CD4-positive, CD25-positive, alpha-beta regulatory T cell (primary cell): ENCODE measurements at regions not wholly inside any gene's neighbourhood (a gene's known extent, or its start where the extent isn't known, plus 50 kb on each side); places are given as distances from the start of the nearest gene placed in this dataset.

ENCODE experiments used
- ATAC-seq, 2 donors: fragments of 150-1000 bp; cut with Tn5 transposase; one replicate each; pipeline ENCODE4 v1.10.0; 2021; ENCODE audit warnings: low read depth in 2 of 2, moderate number of reproducible peaks in 2 of 2, moderate library complexity in 1 of 2
- DNase-seq, 3 donors: peaks; one replicate each; pipeline versions ENCODE4 v3.0.0 to v3.0.0-alpha.2; 2012 to 2022; ENCODE audit warnings: mixed read lengths in 1 of 3
- H3K27ac ChIP-seq: one replicate; pipeline ENCODE4 v1.7.0; 2013; ENCODE audit warnings: mild to moderate bottlenecking, low read length; ENCODE audit not compliant: insufficient read depth, poor library complexity, severe bottlenecking
- H3K27me3 ChIP-seq: one replicate; pipeline ENCODE4 v1.7.0; 2013; ENCODE audit warnings: low read length; ENCODE audit not compliant: control insufficient read depth, insufficient read depth
- H3K36me3 ChIP-seq: one replicate; pipeline ENCODE4 v1.7.0; 2013; ENCODE audit warnings: mild to moderate bottlenecking, low read length, moderate library complexity; ENCODE audit not compliant: control insufficient read depth, insufficient read depth
- H3K4me1 ChIP-seq: 2 replicates; pipeline ENCODE4 v1.7.0; 2013; ENCODE audit warnings: mild to moderate bottlenecking, low read length; ENCODE audit not compliant: insufficient read depth, control insufficient read depth, poor library complexity, severe bottlenecking
- H3K4me3 ChIP-seq: one replicate; pipeline ENCODE4 v1.7.0; 2013; ENCODE audit warnings: low read depth, mild to moderate bottlenecking, low read length, moderate library complexity
- H3K9me3 ChIP-seq, 2 experiments: 1 replicate in 1 of 2; 2 replicates in 1 of 2; pipeline ENCODE4 v1.7.0; 2013; ENCODE audit warnings: low read length in 2 of 2, mild to moderate bottlenecking in 1 of 2, moderate library complexity in 1 of 2; ENCODE audit not compliant: control insufficient read depth in 2 of 2
- H3K27ac Mint-ChIP-seq, 3 donors: one replicate each; pipeline ENCODE4 v1.8.0; 2020 to 2022; ENCODE audit warnings: mild to moderate bottlenecking in 3 of 3, mixed read lengths in 3 of 3, moderate library complexity in 2 of 3
- H3K27me3 Mint-ChIP-seq: one replicate; pipeline ENCODE4 v1.8.0; 2022; ENCODE audit warnings: mild to moderate bottlenecking, mixed read lengths
- H3K36me3 Mint-ChIP-seq: one replicate; pipeline ENCODE4 v1.8.0; 2020; ENCODE audit warnings: mixed read lengths
- H3K4me1 Mint-ChIP-seq, 4 donors: one replicate each; pipeline ENCODE4 v1.8.0; 2020 to 2022; ENCODE audit warnings: mixed read lengths in 4 of 4, mild to moderate bottlenecking in 1 of 4
- H3K4me3 Mint-ChIP-seq, 4 donors: one replicate each; pipeline ENCODE4 v1.8.0; 2020 to 2022; ENCODE audit warnings: mild to moderate bottlenecking in 4 of 4, mixed read lengths in 4 of 4, moderate library complexity in 3 of 4
- H3K9me3 Mint-ChIP-seq, 7 donors: one replicate each; pipeline ENCODE4 v1.8.0; 2020 to 2022; ENCODE audit warnings: mixed read lengths in 7 of 7, mild to moderate bottlenecking in 3 of 7, moderate library complexity in 2 of 7

DNA sequence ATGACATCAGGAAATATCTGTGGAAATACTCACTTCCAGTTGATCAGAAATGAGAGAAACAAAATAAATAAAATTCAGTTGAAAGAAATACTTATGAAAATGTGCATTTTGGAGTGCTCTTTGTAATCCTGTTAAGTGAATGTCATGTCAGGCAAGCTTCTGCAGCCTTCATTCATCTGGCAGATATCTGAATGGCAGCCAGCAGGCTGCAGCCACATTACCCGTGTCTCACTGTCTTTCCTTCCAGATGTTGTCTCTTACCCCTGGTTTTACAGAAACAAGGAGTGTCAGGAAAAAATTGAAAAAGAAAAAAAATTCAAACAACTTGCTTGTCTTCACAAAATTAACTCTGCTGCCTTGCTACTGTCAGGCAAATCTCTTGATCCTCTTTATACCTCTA lies 445.0 kb upstream of the RIOK2 start:
- no peaks in the 10 kb centered on the region for H3K27me3 Mint-ChIP-seq
- no peaks in the 10 kb centered on the region for H3K4me1 Mint-ChIP-seq

DNA sequence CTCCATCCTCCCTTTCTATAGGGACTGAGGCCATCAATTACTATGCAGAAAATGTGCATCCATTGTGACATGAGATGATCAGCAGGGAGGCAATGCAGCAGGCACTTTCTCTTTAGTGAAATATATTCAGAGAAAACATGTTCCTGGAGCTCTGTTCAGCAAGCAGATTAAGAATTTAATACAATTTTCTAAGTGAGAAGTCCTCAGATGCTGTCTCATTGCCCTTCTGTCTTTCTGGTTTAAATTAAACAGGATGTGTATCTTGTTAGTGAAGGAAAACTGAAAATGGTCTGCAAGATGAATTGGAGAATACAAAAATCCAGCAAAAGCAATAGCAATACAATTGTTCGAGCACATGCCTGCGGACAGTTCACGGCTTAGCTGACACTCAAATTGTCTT lies 445.8 kb upstream of the RIOK2 start:
- H3K27me3 ChIP-seq = no peaks in the 10 kb centered on the region
- Mint-ChIP-seq H3K27me3 (no peaks in the 10 kb centered on the region), H3K4me3 (no peak overlapping the region), H3K9me3 (peaks cover 0 to 5% (median 0%) of the 10 kb centered on the region in 7 donors), H3K36me3 (no peaks in the 10 kb centered on the region), H3K27ac (no peak overlapping the region), H3K4me1 (no peaks in the 10 kb centered on the region)
- ATAC-seq (no peak), DNase-seq (no peak)
- H3K4me3 ChIP-seq = no peak overlapping the region
- no peaks in the 10 kb centered on the region for H3K9me3 ChIP-seq
- no peak overlapping the region for H3K27ac ChIP-seq
- no peaks in the 10 kb centered on the region for H3K36me3 ChIP-seq
- H3K4me1 ChIP-seq = no peaks in the 10 kb centered on the region

More for the DNA sequence above, 445.0 kb upstream of the RIOK2 start:
- Histone ChIP-seq H3K36me3 (no peaks in the 10 kb centered on the region), H3K27me3 (no peaks in the 10 kb centered on the region), H3K4me1 (no peaks in the 10 kb centered on the region), H3K4me3 (no peak overlapping the region), H3K27ac (no peak overlapping the region), H3K9me3 (no peaks in the 10 kb centered on the region)
- no peak overlapping the region for H3K4me3 Mint-ChIP-seq
- no peaks in the 10 kb centered on the region for H3K36me3 Mint-ChIP-seq
- DNase-seq (no peak), ATAC-seq (no peak)
- no peak overlapping the region for H3K27ac Mint-ChIP-seq
- peaks cover 0 to 5% (median 0%) of the 10 kb centered on the region in 7 donors for H3K9me3 Mint-ChIP-seq

DNA sequence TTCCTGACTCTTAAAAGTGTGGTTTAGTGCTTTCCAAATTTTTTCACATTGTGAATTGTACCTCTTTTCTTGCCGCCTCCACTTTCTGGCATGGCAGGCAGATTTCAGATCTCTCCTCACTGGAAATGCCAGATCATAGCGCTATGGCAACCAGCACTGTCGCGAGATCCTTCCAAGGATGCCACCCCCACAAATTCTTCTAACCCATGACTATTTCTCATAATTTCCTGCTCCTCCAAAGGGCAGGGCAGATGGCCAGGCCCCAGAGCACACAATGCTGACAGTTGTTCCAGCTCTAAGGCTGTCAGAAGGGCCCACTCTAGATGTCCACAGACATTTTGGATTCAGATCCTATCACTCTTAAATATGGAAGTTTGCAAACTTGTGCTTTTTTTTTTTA lies 446.2 kb upstream of the RIOK2 start:
- Mint-ChIP-seq H3K27ac (no peak overlapping the region), H3K36me3 (no peaks in the 10 kb centered on the region), H3K27me3 (no peaks in the 10 kb centered on the region)

DNA sequence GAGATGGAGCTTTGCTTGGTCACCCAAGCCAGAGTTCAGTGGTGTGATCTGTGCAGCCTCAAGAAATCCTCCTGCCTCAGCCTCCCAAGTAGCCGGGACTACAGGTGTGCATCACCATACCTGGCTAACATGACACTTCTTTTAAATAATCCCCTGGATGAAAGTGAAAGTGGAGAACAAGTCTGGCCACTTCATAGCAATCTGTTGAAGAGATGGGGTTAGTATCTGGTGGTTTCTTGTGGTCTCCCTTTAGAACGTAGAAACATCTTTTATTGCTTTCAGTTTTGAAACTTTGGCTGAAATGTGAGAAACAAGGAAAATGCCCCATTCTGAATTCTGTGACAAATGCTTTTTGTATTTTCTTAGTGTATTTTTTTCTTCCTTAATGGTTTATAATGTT lies 452.5 kb upstream of the RIOK2 start:
- Histone ChIP-seq H3K9me3 (no peaks in the 10 kb centered on the region), H3K4me1 (no peaks in the 10 kb centered on the region), H3K4me3 (no peak overlapping the region), H3K27me3 (no peaks in the 10 kb centered on the region), H3K36me3 (no peaks in the 10 kb centered on the region), H3K27ac (no peak overlapping the region)
- Mint-ChIP-seq H3K9me3 (peaks cover 0 to 5% (median 2%) of the 10 kb centered on the region in 7 donors), H3K4me3 (no peak overlapping the region), H3K36me3 (no peaks in the 10 kb centered on the region), H3K27me3 (no peaks in the 10 kb centered on the region), H3K4me1 (peaks cover 0 to 8% (median 6%) of the 10 kb centered on the region in 4 donors), H3K27ac (no peak overlapping the region)
- ATAC-seq = peak in 1 of 2 donors; percentile 60
- DNase-seq = peak in 1 of 3 donors; percentile 7

More for the DNA sequence above, 446.2 kb upstream of the RIOK2 start:
- H3K4me3 Mint-ChIP-seq = no peak overlapping the region
- ATAC-seq (no peak), DNase-seq (no peak)
- H3K4me3 ChIP-seq = no peak overlapping the region
- no peaks in the 10 kb centered on the region for H3K36me3 ChIP-seq
- H3K9me3 ChIP-seq = no peaks in the 10 kb centered on the region
- no peaks in the 10 kb centered on the region for H3K4me1 Mint-ChIP-seq
- peaks cover 0 to 5% (median 0%) of the 10 kb centered on the region in 7 donors for H3K9me3 Mint-ChIP-seq
- H3K27me3 ChIP-seq = no peaks in the 10 kb centered on the region
- no peaks in the 10 kb centered on the region for H3K4me1 ChIP-seq
- H3K27ac ChIP-seq = no peak overlapping the region

DNA sequence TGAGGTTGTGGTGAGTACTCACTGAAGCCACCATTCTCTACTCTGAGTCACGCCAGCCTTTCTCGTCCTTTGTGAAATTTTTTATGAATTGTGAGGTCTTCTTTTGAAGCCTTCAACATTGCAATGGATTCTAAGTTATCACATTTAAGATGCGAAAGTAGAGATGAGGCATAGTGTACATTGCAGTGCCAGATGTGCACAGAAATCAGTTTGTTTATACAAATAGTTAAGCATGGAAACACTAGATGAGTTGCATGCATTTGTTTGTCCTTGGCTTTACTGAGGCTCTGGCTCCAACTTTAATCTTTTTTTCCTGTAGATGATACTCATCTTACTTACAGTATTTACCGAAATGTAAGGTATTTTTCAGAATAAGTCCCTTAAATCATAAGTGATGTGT lies 453.7 kb upstream of the RIOK2 start:
- Histone ChIP-seq H3K27me3 (no peaks in the 10 kb centered on the region), H3K4me3 (no peak overlapping the region), H3K27ac (no peak overlapping the region), H3K9me3 (no peaks in the 10 kb centered on the region), H3K36me3 (no peaks in the 10 kb centered on the region), H3K4me1 (no peaks in the 10 kb centered on the region)
- Mint-ChIP-seq H3K27ac (no peak overlapping the region), H3K4me1 (peaks cover 0 to 9% (median 6%) of the 10 kb centered on the region in 4 donors), H3K27me3 (no peaks in the 10 kb centered on the region), H3K4me3 (no peak overlapping the region), H3K36me3 (no peaks in the 10 kb centered on the region), H3K9me3 (peaks cover 0 to 4% (median 2%) of the 10 kb centered on the region in 7 donors)
- ATAC-seq (no peak), DNase-seq (no peak)

DNA sequence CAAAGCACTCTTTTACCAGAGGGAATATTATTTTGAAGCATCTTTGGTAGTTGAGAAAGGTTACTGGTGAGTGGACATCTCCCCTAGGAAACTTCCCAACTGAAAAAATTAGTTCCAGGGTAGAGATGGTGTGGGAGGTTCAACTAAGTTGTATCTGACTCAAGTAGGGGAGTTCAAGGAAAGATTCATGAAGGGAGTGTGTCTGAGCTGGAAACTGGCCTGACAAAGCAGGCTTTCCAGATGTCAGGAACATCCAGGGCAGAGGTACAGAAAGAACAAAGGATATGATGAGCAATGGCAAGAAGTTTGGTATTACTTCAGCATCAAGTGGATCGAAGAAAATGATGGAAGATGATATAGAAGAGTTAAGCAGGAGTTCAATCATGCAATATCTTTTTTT lies 458.0 kb upstream of the RIOK2 start:
- Histone ChIP-seq H3K4me3 (no peak overlapping the region), H3K4me1 (no peaks in the 10 kb centered on the region), H3K27ac (no peak overlapping the region), H3K36me3 (no peaks in the 10 kb centered on the region), H3K27me3 (no peaks in the 10 kb centered on the region), H3K9me3 (no peaks in the 10 kb centered on the region)
- H3K9me3 Mint-ChIP-seq = peaks cover 0 to 6% (median 3%) of the 10 kb centered on the region in 7 donors
- no peak overlapping the region for H3K27ac Mint-ChIP-seq
- peaks cover 0 to 5% (median 2%) of the 10 kb centered on the region in 4 donors for H3K4me1 Mint-ChIP-seq
- H3K36me3 Mint-ChIP-seq = no peaks in the 10 kb centered on the region
- H3K4me3 Mint-ChIP-seq = no peak overlapping the region
- no peak for DNase-seq
- no peak for ATAC-seq
- no peaks in the 10 kb centered on the region for H3K27me3 Mint-ChIP-seq

DNA sequence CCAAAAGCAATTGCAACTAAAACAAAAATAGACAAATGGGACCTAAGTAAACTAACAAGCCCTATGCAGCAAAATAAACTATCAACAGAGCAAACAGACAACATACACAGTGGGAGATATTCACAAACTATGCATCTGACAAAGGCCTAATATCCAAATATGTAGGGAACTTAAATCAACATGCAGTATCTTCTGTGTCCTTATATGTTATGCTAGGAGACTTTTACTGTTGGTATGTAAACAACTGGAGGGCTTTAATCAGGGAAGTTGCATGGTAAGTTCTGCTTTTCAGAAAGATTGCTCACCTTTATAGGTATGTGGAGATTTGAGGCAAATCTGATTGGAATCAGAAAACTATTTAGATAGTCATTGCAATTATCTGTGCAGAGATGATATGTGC lies 461.2 kb upstream of the RIOK2 start:
- Mint-ChIP-seq H3K4me3 (no peak overlapping the region), H3K27me3 (no peaks in the 10 kb centered on the region), H3K4me1 (peaks cover 0 to 5% (median 2%) of the 10 kb centered on the region in 4 donors), H3K36me3 (no peaks in the 10 kb centered on the region), H3K27ac (no peak overlapping the region), H3K9me3 (peaks cover 0 to 9% (median 4%) of the 10 kb centered on the region in 7 donors)
- no peak for DNase-seq
- Histone ChIP-seq H3K4me3 (no peak overlapping the region), H3K27ac (no peak overlapping the region), H3K9me3 (peaks cover 0 to 1% of the 10 kb centered on the region in 2 experiments), H3K4me1 (no peaks in the 10 kb centered on the region), H3K36me3 (no peaks in the 10 kb centered on the region), H3K27me3 (no peaks in the 10 kb centered on the region)
- ATAC-seq = no peak

DNA sequence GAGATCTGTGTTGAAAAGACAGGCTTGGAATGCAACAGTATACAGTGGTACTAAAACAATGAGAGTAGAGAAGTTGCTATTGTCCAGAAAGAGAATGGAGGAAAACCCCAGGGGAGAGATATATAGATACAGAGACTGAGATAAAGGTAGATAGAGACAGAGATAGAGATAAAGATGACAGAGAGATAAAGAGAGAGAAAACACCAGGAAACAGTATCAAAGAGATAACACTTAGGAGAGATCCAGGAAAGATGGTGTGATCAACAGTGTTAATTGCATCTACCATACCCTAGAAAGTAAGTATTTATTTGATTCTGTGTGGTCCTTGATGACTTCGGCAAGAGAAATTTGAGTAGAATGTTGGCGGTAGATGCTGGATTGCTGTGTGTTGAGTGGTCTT lies 461.8 kb upstream of the RIOK2 start:
- Histone ChIP-seq H3K4me3 (no peak overlapping the region), H3K36me3 (no peaks in the 10 kb centered on the region), H3K9me3 (peaks cover 0 to 1% of the 10 kb centered on the region in 2 experiments), H3K27ac (no peak overlapping the region), H3K27me3 (no peaks in the 10 kb centered on the region), H3K4me1 (no peaks in the 10 kb centered on the region)
- no peak overlapping the region for H3K27ac Mint-ChIP-seq
- DNase-seq = no peak
- no peak for ATAC-seq
- H3K4me1 Mint-ChIP-seq = peaks cover 0 to 5% (median 2%) of the 10 kb centered on the region in 4 donors
- no peak overlapping the region for H3K4me3 Mint-ChIP-seq
- H3K9me3 Mint-ChIP-seq = peaks cover 0 to 9% (median 4%) of the 10 kb centered on the region in 7 donors
- no peaks in the 10 kb centered on the region for H3K36me3 Mint-ChIP-seq
- no peaks in the 10 kb centered on the region for H3K27me3 Mint-ChIP-seq
